HG02943 (cell line): ENCODE measurements at regions not wholly inside any gene's neighbourhood (a gene's known extent, or its start where the extent isn't known, plus 50 kb on each side); places are given as distances from the start of the nearest gene placed in this dataset.

Experiments used
- ATAC-seq: cut with Tn5 transposase; IDR thresholded peaks from one replicate; pipeline ENCODE4 v1.9.1; 2021; ENCODE audit warnings: mild to moderate bottlenecking, low read depth, moderate library complexity; ENCODE audit not compliant: unreplicated experiment

DNA sequence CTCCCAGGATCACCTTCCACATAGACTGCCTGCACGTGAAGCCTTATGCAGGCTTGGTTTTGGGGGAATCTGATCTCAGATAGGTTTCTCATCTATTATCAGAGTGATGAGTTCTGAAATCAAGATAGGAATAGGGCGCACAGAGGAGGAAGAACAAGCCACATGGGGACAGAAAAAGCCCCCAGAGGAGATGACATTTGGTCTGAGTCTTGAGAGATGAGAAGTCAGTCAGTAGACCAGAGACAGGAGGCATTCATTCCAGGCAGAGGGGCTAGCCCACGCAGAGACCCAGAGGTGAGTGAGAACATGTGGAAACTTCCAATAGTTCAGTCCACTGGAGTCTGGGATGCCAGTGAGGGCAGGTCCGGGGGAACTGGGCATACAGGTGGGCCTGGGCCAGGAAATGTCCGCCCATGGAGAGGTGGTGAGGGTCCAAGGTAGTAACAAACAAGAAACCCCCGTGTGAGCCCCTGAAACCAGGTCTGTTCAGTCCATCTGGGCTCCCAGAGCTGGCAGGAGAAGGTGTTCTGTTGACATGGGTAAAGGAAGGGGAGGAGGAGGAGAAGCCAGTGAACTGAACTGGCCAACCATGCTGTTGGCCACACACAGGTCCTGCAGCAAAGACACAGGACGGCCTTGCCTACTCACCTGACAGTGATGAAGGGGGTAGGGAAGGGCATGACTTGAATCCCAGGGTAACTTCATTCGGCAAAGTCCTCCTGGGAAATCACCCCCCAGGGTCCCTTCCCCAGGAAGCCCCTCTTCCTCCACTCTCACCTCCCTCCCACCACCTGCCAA, 69.3 kb upstream of the SMNDC1 start:
- no peak for ATAC-seq

DNA sequence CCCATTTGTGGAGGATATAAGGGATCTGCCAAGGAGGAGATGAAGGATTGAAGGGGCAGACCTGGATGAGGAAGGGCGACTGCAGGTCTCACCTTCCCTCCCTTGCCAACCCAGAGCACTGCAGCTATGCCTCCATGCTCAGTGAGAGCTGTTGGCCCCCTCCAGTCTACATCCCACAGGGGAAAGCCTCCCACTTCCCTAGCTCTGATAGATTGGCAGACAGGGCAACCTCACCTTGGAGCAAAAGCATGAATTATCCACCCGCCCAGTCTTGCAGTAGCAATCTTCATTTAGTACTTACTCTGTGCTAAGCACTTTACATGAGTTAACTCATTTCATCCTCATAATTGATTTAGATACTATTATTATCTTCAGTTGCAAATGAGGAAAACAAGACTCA, 70.4 kb upstream of the SMNDC1 start:
- no peak for ATAC-seq

GRCh38 chr10:110376021-110376766, 71.5 kb upstream of the SMNDC1 start:
- ATAC-seq, result no peak

GRCh38 chr10:110376767-110377160, 72.0 kb upstream of the SMNDC1 start:
- ATAC-seq, result no peak

DNA sequence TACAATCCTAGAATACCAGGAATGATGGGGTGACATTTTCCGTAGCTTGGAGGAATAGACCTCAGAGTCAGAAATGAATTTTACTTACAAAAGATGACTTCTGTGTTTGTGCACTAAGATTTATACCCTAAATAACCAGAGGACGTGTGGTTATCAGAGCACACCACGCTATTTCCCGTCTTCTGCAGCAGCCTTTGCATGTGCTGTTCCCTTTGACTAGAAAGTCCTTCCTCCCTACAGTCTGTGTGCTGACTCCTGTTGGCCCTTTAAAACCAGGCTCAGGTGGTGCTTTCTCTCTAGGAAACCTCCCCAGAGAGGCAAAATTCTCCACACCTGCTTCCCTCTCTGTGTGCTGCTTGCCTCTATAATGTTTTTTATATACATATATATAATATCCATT, 73.3 kb upstream of the SMNDC1 start:
- ATAC-seq, result no peak

DNA sequence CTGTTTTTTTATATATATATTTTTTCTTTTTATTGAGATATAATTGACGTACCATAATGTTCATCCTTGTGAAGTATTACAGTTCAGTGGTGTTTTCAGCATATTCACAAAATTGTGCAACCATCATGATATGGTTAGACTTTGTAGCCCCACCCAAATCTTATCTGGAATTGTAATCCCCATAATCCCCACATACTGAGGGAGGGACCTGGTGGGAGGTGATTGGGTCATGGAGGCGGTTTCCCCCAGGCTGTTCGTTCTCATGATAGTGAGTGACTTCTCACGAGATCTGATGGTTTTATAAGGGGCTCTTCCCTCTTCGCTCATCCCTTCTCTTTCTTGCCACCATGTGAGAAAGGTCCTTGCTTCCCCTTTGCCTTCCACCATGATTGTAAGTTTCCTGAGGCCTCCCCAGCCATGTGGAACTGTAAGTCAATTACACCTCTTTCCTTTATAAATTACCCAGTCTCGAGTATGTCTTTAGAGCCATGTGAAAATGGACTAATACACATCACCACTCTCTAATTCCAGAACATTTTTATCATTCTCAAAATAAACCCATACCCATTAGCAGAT, 73.9 kb upstream of the SMNDC1 start:
- ATAC-seq, result no peak

DNA sequence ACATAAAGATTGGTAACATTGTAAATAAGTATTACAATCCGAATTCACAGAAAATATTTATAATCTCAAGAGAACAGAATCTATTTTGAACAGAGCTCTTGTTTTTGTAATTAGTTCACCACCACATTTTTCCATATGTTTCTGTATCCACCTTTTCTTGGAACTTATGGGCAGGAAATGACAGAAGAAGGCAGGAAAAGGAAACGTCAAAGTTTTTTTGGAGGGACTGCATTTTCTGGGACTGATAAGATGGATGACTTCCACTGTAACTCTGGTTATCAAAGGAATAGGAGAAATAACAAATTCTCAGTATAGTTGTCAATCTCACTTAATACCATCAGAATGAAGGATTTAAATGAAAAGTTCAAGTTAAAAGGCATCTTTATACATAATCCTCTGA, 75.1 kb upstream of the SMNDC1 start:
- ATAC-seq, result no peak

- no peak for ATAC-seq
Measured at GRCh38 chr10:110380293-110380692, 75.6 kb upstream of the SMNDC1 start.

- ATAC-seq, result no peak
Measured at GRCh38 chr10:110382695-110383094, 78.0 kb upstream of the SMNDC1 start.

GRCh38 chr10:110387617-110387982, 82.9 kb upstream of the SMNDC1 start:
- no peak for ATAC-seq

DNA sequence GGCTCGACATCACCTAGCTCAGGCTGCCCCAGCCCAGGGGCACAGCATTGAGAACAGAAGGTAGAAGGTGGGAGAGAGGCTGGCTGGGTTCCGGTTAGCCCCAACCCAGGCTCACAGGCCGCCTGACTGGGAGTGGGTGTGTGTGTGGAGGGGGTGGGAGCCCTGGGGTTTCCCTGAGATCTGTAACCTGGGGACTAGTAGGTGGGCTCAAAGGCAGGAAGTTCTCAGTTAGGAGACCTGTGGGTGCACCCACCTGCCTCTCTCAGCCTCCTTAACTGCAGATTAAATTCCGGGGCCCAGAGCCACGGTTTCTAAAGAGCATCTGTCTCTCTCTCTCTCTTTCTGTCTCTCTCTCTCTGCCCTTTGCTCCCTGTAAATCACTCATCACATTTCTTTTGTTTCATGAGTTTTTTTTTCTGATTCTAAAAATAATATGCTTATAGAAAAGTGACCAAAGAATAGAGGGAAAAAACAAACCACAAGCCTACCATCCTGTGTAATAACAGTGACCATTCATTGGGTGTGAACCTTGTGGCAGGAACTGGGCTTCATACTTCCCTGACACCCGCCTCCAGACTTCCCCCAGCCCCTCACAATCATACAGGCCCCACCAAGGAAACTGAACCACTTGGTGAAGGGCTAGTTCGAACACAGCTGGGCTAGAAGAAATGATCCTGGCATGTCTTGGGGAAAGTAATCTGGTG, 83.4 kb upstream of the SMNDC1 start:
- peak; percentile 80 for ATAC-seq

GRCh38 chr10:110388687-110389052, 84.0 kb upstream of the SMNDC1 start:
- ATAC-seq, result no peak

DNA sequence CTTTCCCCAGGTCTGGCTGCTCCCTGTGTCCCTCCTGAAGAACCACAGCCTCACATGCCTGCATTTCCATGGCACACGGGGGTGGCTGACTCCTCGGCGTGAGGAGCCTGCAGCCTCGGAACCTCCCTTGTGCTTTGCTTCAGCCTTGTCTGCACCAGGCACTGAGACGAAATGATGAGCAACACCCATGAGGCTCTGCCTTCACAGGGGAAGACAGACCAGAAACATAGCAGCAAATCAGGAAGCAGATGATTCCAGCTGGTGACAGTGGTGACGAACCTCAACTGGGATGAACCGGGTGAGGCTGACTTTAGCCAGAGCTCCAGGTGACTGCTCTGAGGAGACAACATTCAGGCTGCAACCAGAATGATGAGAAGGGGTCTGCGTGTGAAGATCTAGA, 84.5 kb upstream of the SMNDC1 start:
- no peak for ATAC-seq

GRCh38 chr10:110391541-110391940, 86.8 kb upstream of the SMNDC1 start:
- ATAC-seq, result no peak

DNA sequence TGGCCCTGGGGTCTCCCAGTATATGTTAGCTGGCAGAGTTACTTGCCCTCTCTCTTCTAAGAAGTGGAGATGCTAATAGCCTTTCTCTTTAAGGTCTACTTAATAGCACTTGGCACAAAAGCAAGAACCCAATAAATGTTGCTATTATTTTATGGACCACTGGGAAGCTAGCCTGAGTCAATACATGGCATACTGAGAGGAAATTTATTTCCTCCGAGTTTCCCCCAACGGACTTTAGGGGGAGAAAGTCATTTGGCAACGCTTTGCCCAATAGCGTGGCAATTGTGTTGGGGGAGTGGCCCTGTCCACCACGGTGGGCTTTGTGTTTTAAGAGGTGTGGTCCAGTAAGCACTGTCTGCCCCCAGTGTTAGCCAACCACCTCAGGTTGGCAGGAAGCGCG, 87.4 kb upstream of the SMNDC1 start:
- ATAC-seq, result no peak

DNA sequence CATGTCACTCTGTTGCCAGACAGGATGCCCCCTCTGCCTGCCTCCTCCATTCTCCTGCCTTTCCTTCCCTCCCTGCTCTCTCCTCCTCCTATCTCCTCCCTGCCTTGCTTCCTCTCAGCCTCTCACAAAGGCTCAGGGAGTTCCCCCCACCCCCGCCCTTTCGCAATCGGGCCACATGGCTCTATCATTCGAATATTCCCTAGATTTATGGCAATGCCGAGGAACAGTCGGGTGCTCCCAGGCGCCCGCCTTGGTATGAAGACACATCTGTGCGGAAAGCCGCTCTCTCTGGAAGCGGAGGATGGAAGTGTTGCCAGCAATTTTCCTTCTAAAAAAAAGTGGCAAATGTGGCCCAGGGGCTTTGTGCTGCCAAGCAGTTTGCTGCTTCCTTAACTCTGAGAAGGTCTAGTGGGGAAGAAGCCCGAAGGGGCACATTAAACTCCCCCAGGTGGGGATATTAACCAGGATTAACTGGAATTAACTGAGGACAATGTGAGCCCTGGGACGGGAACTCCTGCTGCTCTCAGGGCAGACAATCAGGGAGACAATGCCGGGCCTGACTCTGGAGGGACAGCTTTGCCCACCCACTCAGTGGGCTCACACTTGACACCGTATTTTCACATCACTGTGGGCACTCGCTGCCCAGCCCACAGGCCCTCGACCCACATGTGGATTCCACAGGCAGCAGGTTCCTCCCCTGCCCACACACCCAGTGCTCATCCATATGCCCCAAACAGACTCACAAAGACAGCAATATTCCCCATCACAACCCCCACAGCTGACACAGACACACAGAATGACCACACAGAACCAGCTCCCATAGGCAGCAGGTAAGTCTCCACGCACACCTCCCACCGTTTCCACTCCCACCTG, 88.4 kb upstream of the SMNDC1 start:
- no peak for ATAC-seq

- no peak for ATAC-seq
Measured at GRCh38 chr10:110393866-110394265, 89.1 kb upstream of the SMNDC1 start.

GRCh38 chr10:110394296-110394695, 89.6 kb upstream of the SMNDC1 start:
- no peak for ATAC-seq

DNA sequence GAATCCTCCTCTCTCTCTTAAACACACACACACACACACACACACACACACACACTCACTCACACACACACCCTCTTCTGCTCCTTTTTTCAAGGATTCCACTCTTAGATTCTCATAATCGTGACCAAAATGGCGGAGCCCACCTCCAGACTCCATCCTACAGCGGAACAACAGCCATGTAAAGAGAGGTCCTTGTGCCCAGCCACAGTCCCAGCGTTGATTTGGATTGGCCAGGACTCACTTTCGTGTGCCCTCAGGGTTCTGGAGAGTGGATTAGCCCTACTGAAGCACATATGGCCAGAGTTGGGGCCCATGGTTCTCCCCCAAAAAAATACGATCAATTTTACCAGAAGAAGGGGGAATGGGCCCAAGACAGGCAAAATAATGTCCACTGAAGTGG, 90.2 kb upstream of the SMNDC1 start:
- ATAC-seq, result no peak
